GM23248 (cell line): ENCODE measurements at regions not wholly inside any gene's neighbourhood (a gene's known extent, or its start where the extent isn't known, plus 50 kb on each side); places are given as distances from the start of the nearest gene placed in this dataset.

ENCODE experiments used
- DNase-seq: peaks from one replicate; pipeline ENCODE4 v3.0.0-alpha.2; 2015
- H2AFZ ChIP-seq: fragments of 200-600 bp; sonication (generic); 2 replicates; pipeline ENCODE4 v1.6.1; 2016; ENCODE audit warnings: antibody characterized with exemption
- H3F3A ChIP-seq: fragments of 200-600 bp; sonication (generic); 2 replicates; pipeline ENCODE4 v1.6.1; 2016; ENCODE audit warnings: mild to moderate bottlenecking, antibody characterized with exemption, mixed run types; ENCODE audit not compliant: insufficient read depth
- H3K27ac ChIP-seq: fragments of 200-600 bp; sonication (generic); 2 replicates; pipeline ENCODE4 v1.5.1; 2016; ENCODE audit warnings: mild to moderate bottlenecking
- H3K27me3 ChIP-seq: fragments of 200-600 bp; sonication (generic); replicated peaks from 2 replicates; pipeline ENCODE4 v1.6.1; 2016; ENCODE audit warnings: mild to moderate bottlenecking; ENCODE audit not compliant: insufficient read depth
- H3K36me3 ChIP-seq: fragments of 200-600 bp; sonication (generic); 2 replicates; pipeline ENCODE4 v1.6.1; 2016; ENCODE audit warnings: low read depth, mild to moderate bottlenecking
- H3K4me1 ChIP-seq: fragments of 200-600 bp; sonication (generic); 2 replicates; pipeline ENCODE4 v1.6.1; 2016; ENCODE audit warnings: mild to moderate bottlenecking; ENCODE audit not compliant: insufficient read depth
- H3K4me2 ChIP-seq: fragments of 200-600 bp; sonication (generic); one replicate; pipeline ENCODE4 v1.6.1; 2016; ENCODE audit warnings: mild to moderate bottlenecking; ENCODE audit not compliant: unreplicated experiment
- H3K4me3 ChIP-seq: fragments of 200-600 bp; sonication (generic); 2 replicates; pipeline ENCODE4 v1.5.1; 2016; ENCODE audit warnings: mild to moderate bottlenecking
- H3K79me2 ChIP-seq: fragments of 200-600 bp; sonication (generic); 2 replicates; pipeline ENCODE4 v1.6.1; 2016; ENCODE audit warnings: mild to moderate bottlenecking; ENCODE audit not compliant: insufficient read depth
- H3K9ac ChIP-seq: fragments of 200-600 bp; sonication (generic); 2 replicates; pipeline ENCODE4 v1.6.1; 2016; ENCODE audit warnings: mild to moderate bottlenecking
- H3K9me2 ChIP-seq: fragments of 200-600 bp; sonication (generic); 2 replicates; pipeline ENCODE4 v1.6.1; 2016; ENCODE audit warnings: mixed run types, mild to moderate bottlenecking, moderate library complexity; ENCODE audit not compliant: insufficient read depth
- H3K9me3 ChIP-seq: fragments of 200-600 bp; sonication (generic); one replicate; pipeline ENCODE4 v1.6.1; 2017; ENCODE audit warnings: low read depth
- H4K20me1 ChIP-seq: fragments of 200-600 bp; sonication (generic); 2 replicates; pipeline ENCODE4 v1.6.0; 2016; ENCODE audit not compliant: insufficient read depth
- EZH2 ChIP-seq: fragments of 200-600 bp; sonication (generic); IDR thresholded peaks from 2 replicates; pipeline ENCODE4 v1.6.1; 2018; ENCODE audit warnings: antibody characterized with exemption, mild to moderate bottlenecking; ENCODE audit not compliant: insufficient read depth, poor library complexity, severe bottlenecking
- EZH2phosphoT487 ChIP-seq: fragments of 200-600 bp; sonication (generic); IDR thresholded peaks from 2 replicates; pipeline ENCODE4 v1.6.1; 2018; ENCODE audit warnings: antibody characterized with exemption, moderate library complexity, mild to moderate bottlenecking, low read depth; ENCODE audit not compliant: insufficient read depth
- WGBS, 2 experiments: methylation state at CpG; one replicate each; pipeline ENCODE4 v1.1.6; 2015 to 2017; ENCODE audit warnings: low lambda C conversion rate in 2 of 2, low coverage in 1 of 2; ENCODE audit errors: missing lambda C conversion rate in 2 of 2; 5-methylcytosine and 5-hydroxymethylcytosine counted together
- in situ Hi-C: fragments of 300-500 bp; cut with MboI; formaldehyde crosslinking; loops from 2 replicates; pipeline ENCODE4 v1.15.0; 2020

DNA sequence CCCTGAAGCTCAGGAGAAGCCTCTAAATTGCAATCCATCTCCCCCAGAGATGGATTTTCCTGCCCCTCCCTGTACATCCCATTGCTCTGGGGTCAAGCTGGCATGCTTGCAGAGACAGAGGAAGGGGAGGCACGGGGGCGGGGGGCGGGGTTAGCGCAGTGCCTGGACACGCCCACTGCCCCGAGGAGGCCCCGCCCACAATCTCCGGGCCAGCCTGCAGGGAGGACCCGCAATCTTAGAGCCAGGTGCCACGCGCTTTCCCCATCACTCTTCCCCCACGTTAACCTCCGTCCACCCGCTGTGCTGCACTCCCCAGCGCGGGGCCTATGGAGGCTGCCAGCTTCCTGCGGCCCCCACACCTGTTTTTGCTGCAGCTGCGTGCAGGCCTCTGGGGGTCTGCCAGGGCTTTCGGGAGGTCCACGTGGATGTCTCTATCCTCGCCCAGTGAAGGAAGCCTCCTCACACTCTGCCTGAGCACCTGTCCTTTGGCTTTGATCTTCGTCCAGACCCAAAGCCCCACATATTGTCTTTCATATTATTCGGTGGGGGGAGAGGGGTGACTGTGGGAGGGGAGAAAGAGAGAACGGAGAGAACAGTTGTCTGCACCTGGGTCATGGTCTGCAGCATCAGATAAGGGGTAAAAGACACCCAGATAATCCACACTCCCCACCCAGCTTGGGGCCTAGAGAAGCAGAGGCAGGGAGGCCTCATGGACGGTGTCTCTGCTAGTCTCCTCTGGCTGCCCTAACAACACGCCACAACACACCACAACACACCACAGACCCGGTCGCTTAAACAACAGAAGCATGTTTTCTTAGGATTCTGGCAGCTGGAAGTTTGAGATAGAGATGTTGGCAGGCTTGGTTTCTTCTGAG is 118.0 kb upstream of the MEF2A start:
- H3K36me3 ChIP-seq, result no peaks in the 10 kb centered on the region
- no peak overlapping the region for H3K4me3 ChIP-seq
- no peak overlapping the region for H3K4me2 ChIP-seq
- no peak for DNase-seq
- H3K9me3 ChIP-seq, result no peaks in the 10 kb centered on the region
- in situ Hi-C loops, result no loop called here
- no peaks in the 10 kb centered on the region for H3F3A ChIP-seq
- no peak overlapping the region for H3K27ac ChIP-seq
- no peaks in the 10 kb centered on the region for H4K20me1 ChIP-seq
- H3K9me2 ChIP-seq, result no peaks in the 10 kb centered on the region
- 65 to 67% methylated on average over 27 to 28 of the region's 28 CpGs for WGBS, 2 experiments
- no peaks in the 10 kb centered on the region for H3K79me2 ChIP-seq
- TF ChIP-seq EZH2phosphoT487, result no peak
- H2AFZ ChIP-seq, result no peak overlapping the region
- H3K9ac ChIP-seq, result no peak overlapping the region
- H3K4me1 ChIP-seq, result peaks cover 12% of the 10 kb centered on the region
- H3K27me3 ChIP-seq, result no peaks in the 10 kb centered on the region

DNA sequence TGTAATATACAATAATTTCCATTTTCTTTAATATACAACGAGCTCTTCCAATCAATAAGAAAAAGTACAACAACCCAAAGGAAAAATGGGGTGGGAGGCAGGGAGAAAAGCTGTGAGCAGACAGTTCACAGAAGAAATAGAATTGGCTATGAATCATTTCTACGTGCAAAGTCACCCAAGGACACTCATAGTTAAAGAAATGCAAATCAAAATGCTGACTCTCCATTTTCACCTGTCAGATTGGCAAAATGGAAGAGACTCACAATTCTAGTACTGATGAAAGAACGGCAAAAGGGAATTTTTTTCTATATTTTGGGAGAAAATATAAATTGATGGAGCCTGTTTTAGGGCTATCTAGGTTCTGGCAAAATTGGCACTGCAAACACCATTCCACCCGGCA is 116.3 kb upstream of the MEF2A start:
- Histone ChIP-seq H3K79me2 (no peaks in the 10 kb centered on the region), H3K27ac (no peak overlapping the region), H3K4me1 (peaks cover 12% of the 10 kb centered on the region), H3K4me2 (no peak overlapping the region), H3K9ac (no peak overlapping the region), H3F3A (no peaks in the 10 kb centered on the region), H4K20me1 (no peaks in the 10 kb centered on the region), H3K9me3 (no peaks in the 10 kb centered on the region), H2AFZ (no peak overlapping the region), H3K27me3 (no peaks in the 10 kb centered on the region), H3K36me3 (no peaks in the 10 kb centered on the region), H3K4me3 (no peak overlapping the region), H3K9me2 (no peaks in the 10 kb centered on the region)
- 79 to 85% methylated on average over 4 of the region's 4 CpGs for WGBS, 2 experiments
- TF ChIP-seq EZH2phosphoT487 (no peak), EZH2 (no peak)
- in situ Hi-C loops, result no loop called here
- peak; percentile 47 for DNase-seq

DNA sequence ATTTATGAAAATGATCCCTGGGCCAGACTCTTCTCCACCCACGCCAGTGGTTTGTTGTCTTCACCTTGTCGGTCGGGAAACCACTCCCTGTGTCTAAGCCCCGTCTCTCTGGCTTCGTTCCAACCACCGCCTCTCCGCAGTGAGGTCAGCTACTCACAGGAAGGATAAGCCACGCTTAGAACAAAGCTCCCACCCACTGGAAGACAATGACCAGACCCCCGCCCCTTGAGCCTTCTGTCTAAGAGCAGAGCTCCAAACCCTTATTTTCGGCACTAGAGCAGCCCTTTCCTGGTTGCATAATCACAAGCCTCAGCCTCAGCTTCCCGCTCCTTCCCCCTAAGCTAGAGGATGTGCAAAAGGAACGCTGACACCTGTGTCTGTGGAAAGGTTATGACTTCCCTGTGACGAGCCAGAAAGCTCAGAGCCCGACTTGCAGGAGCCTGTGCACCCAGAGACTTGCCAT is 114.9 kb upstream of the MEF2A start:
- H3K4me1 ChIP-seq, result peaks cover 25% of the 10 kb centered on the region
- TF ChIP-seq EZH2phosphoT487 (no peak), EZH2 (no peak)
- H3F3A ChIP-seq, result no peaks in the 10 kb centered on the region
- DNase-seq, result peak; percentile 52
- H3K9ac ChIP-seq, result no peak overlapping the region
- no peak overlapping the region for H3K4me3 ChIP-seq
- H4K20me1 ChIP-seq, result no peaks in the 10 kb centered on the region
- no peaks in the 10 kb centered on the region for H3K79me2 ChIP-seq
- H2AFZ ChIP-seq, result peak overlapping the region; percentile 45
- in situ Hi-C loops, result no loop called here
- H3K9me3 ChIP-seq, result no peaks in the 10 kb centered on the region
- H3K4me2 ChIP-seq, result no peak overlapping the region
- no peak overlapping the region for H3K27ac ChIP-seq
- no peaks in the 10 kb centered on the region for H3K27me3 ChIP-seq
- H3K36me3 ChIP-seq, result no peaks in the 10 kb centered on the region
- 43 to 46% methylated on average over 14 of the region's 14 CpGs for WGBS, 2 experiments
- H3K9me2 ChIP-seq, result no peaks in the 10 kb centered on the region

DNA sequence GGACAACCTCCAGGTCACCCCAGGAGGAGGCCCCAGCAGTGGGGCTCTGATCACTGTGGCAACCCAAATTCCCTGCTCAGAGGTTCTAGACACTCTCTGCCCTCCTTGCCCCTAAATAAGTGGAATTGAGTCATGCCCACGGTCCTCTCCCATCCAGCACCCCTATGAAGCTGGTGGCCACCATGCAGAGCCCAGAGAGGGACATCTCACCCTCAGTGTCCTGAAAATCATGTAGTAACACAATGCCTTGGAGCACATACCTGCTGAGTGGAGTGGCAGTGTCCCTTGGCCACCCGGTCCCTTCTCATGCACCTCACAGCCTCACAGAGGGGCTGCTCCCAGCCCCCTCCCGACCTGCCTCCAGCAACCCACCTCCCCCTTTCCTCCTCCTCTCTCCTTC is 114.3 kb upstream of the MEF2A start:
- Histone ChIP-seq H3K4me3 (no peak overlapping the region), H3K9me2 (no peaks in the 10 kb centered on the region), H3K27me3 (no peaks in the 10 kb centered on the region), H3K4me1 (peaks cover 25% of the 10 kb centered on the region), H3K4me2 (no peak overlapping the region), H3K9ac (no peak overlapping the region), H4K20me1 (no peaks in the 10 kb centered on the region), H3K36me3 (no peaks in the 10 kb centered on the region), H3K9me3 (no peaks in the 10 kb centered on the region), H3K79me2 (no peaks in the 10 kb centered on the region), H3K27ac (no peak overlapping the region), H2AFZ (no peak overlapping the region), H3F3A (no peaks in the 10 kb centered on the region)
- TF ChIP-seq EZH2phosphoT487 (no peak), EZH2 (no peak)
- no peak for DNase-seq
- in situ Hi-C loops, result no loop called here
- WGBS, 2 experiments, result 61 to 68% methylated on average over 3 of the region's 3 CpGs
